HEK293T (cell line): ENCODE measurements at regions not wholly inside any gene's neighbourhood (a gene's known extent, or its start where the extent isn't known, plus 50 kb on each side); places are given as distances from the start of the nearest gene placed in this dataset.

Experiments
- CTBP1 ChIP-seq: fragments of 450-650 bp; IDR thresholded peaks from 2 replicates; pipeline ENCODE4 v1.6.1; 2016; ENCODE audit warnings: borderline replicate concordance
- ELF4 ChIP-seq: fragments of 450-650 bp; IDR thresholded peaks from 2 replicates; pipeline ENCODE4 v1.6.1; 2017; ENCODE audit warnings: antibody characterized with exemption
- FOXA1 ChIP-seq: fragments of 450-650 bp; IDR thresholded peaks from 2 replicates; pipeline ENCODE4 v1.6.1; 2016; ENCODE audit warnings: mild to moderate bottlenecking
- FOXK2 ChIP-seq: fragments of 450-650 bp; IDR thresholded peaks from 2 replicates; pipeline ENCODE4 v1.6.1; 2016; ENCODE audit warnings: mild to moderate bottlenecking
- FOXM1 ChIP-seq: fragments of 450-650 bp; IDR thresholded peaks from 2 replicates; pipeline ENCODE4 v1.6.1; 2017; ENCODE audit warnings: mild to moderate bottlenecking, borderline replicate concordance
- HDGF ChIP-seq: fragments of 450-650 bp; IDR thresholded peaks from 2 replicates; pipeline ENCODE4 v1.6.1; 2017; ENCODE audit warnings: antibody characterized with exemption, borderline replicate concordance
- NFRKB ChIP-seq: fragments of 450-650 bp; IDR thresholded peaks from 2 replicates; pipeline ENCODE4 v1.6.1; 2016; ENCODE audit warnings: mild to moderate bottlenecking, moderate library complexity
- PKNOX1 ChIP-seq: fragments of 450-650 bp; IDR thresholded peaks from 2 replicates; pipeline ENCODE4 v1.6.1; 2016
- SP1 ChIP-seq: fragments of 450-650 bp; IDR thresholded peaks from 2 replicates; pipeline ENCODE4 v1.6.1; 2017
- SUZ12 ChIP-seq: fragments of 450-650 bp; IDR thresholded peaks from 2 replicates; pipeline ENCODE4 v1.6.1; 2016; ENCODE audit warnings: mild to moderate bottlenecking
- TARDBP ChIP-seq: fragments of 450-650 bp; IDR thresholded peaks from 2 replicates; pipeline ENCODE4 v1.6.1; 2016

- no peak for TF ChIP-seq HDGF
- no peak for TF ChIP-seq FOXM1
- TF ChIP-seq NFRKB = no peak
- TF ChIP-seq ELF4 = no peak
- TF ChIP-seq FOXA1 = no peak
- TF ChIP-seq SP1 = no peak
- no peak for TF ChIP-seq TARDBP
- no peak for TF ChIP-seq FOXK2
- TF ChIP-seq SUZ12 = no peak
- TF ChIP-seq CTBP1 = no peak
- TF ChIP-seq PKNOX1 = no peak
These were observed 147.6 kb upstream of the BARHL2 start for GRCh38 chr1:90864681-90865080.
